ENCODE measurements at regions not wholly inside any gene's neighbourhood (a gene's known extent, or its start where the extent isn't known, plus 50 kb on each side); places are given as distances from the start of the nearest gene placed in this dataset.

GRCh38 chr4:32133734-32134133 is 1413.6 kb downstream of the PCDH7 start:
- TF ChIP-seq EZH2 (IDR thresholded peaks at IDR 0.05; ENCODE audit: borderline replicate concordance) (no peak), CTCF (IDR thresholded peaks at IDR 0.05; ENCODE audit: poor library complexity) (no peak)
